ENCODE measurements at regions not wholly inside any gene's neighbourhood (a gene's known extent, or its start where the extent isn't known, plus 50 kb on each side); places are given as distances from the start of the nearest gene placed in this dataset.

DNA sequence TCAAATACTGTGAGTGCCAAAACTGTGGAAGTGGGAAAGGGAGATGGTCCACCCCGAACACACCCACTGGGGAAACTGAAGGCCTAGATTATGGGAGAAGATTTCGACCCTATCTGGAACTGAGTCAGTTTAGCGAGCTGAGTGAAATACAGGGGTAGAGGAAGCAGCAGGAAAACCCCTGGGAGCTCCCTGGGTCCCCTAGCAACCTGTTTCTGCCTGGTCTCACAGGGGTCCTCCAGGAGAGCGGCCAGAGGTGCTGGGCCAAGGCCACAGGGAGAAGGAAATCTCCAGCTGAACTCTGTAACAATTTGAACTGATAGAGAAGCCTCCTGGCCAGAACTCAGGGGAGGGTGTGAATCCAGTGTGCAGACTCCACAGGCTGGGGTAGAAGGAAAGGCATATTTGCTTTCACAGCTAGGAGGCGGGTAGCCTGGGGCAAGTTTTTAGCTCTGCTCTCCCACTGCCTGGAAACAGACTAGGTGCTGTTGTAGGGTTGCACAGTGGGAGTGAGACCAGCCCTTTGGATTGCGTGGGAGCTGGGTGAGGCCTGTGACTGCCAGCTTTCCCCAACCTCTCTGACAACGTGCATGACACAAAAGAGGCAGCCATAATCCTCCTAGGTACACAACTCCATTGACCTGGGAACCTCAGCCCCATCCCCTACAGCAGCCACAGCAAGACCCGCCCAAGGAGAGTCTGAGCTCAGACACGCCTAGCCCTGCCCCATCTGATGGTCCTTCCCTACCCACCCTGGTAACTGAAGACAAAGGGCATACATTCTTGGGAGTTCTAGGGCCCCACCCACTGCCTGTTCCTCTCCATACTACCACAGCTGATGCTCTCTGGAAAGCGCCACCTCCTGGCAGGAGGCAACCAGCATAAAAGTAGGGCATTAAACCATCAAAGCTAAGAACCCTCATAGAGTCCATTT is 78.8 kb upstream of the GPBP1 start (continued):
- TF ChIP-seq, protein P1, sequence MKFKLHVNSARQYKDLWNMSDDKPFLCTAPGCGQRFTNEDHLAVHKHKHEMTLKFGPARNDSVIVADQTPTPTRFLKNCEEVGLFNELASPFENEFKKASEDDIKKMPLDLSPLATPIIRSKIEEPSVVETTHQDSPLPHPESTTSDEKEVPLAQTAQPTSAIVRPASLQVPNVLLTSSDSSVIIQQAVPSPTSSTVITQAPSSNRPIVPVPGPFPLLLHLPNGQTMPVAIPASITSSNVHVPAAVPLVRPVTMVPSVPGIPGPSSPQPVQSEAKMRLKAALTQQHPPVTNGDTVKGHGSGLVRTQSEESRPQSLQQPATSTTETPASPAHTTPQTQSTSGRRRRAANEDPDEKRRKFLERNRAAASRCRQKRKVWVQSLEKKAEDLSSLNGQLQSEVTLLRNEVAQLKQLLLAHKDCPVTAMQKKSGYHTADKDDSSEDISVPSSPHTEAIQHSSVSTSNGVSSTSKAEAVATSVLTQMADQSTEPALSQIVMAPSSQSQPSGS (IDR thresholded peaks at IDR 0.05; ENCODE audit: low read length), result no peak
- no peak for TF ChIP-seq GABPA (IDR thresholded peaks at IDR 0.05; ENCODE audit: borderline replicate concordance, insufficient read depth, low read length)
- no peak for TF ChIP-seq TAF7 (optimal IDR thresholded peaks at IDR 0.05; ENCODE audit: borderline replicate concordance, low read depth, low read length)
- no peak for TF ChIP-seq KDM4A (IDR thresholded peaks at IDR 0.05; ENCODE audit: low read depth, low read length, severe bottlenecking)
- TF ChIP-seq CBX8 (IDR thresholded peaks at IDR 0.05; ENCODE audit: borderline replicate concordance, low read depth, low read length), result no peak
- TF ChIP-seq POU5F1 (IDR thresholded peaks at IDR 0.05; ENCODE audit: low read depth, low read length), result no peak
- TF ChIP-seq EGR1 (IDR thresholded peaks at IDR 0.05; ENCODE audit: borderline replicate concordance, low read depth, low read length), result no peak
- TF ChIP-seq TEAD4 (IDR thresholded peaks at IDR 0.05; ENCODE audit: low read depth, low read length), result 0 out of 2 replicates have a peak, but pooled peaks have one; percentile 46
- TF ChIP-seq PHF8 (conservative IDR thresholded peaks at IDR 0.05; ENCODE audit: low read depth, low read length), result no peak
- TF ChIP-seq CTBP2 (IDR thresholded peaks at IDR 0.05; ENCODE audit: borderline replicate concordance, insufficient read depth, insufficient read length, low read length), result no peak
- TF ChIP-seq, protein P2, sequence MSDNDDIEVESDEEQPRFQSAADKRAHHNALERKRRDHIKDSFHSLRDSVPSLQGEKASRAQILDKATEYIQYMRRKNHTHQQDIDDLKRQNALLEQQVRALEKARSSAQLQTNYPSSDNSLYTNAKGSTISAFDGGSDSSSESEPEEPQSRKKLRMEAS (IDR thresholded peaks at IDR 0.05), result no peak
